K562 (cell line): ENCODE measurements at regions not wholly inside any gene's neighbourhood (a gene's known extent, or its start where the extent isn't known, plus 50 kb on each side); places are given as distances from the start of the nearest gene placed in this dataset.

ENCODE experiments used
- ATAC-seq: fragments of 200-7000 bp; cut with Tn5 transposase; 3 replicates; pipeline ENCODE4 v1.9.1; 2020; ENCODE audit warnings: moderate library complexity
- BruUV-seq: library from RNA; stranded (reverse); fragments of 400-500 nt; replicated peaks from 2 replicates; lab custom pipeline; 2021; lab: Mats Ljungman, UMichigan
- CTCF ChIA-PET: fragments of 300-600 bp; formaldehyde crosslinking; extraction: SDS; loops from one replicate; lab custom pipeline; 2021; ENCODE audit warnings: low intra/inter-chr PET ratio; lab: Yijun Ruan, JAX
- POLR2A ChIA-PET: fragments of 300-600, 350-650 bp; sonication (Branson Sonifier 250); formaldehyde crosslinking; extraction: SDS; loops from one replicate; lab custom pipeline; 2021; ENCODE audit warnings: antibody characterized with exemption, inconsistent platforms; lab: Yijun Ruan, JAX
- DNase-seq, 4 experiments: peaks; one replicate each; pipeline versions ENCODE4 v3.0.0 to v3.0.0-alpha.2; 2011 to 2018; ENCODE audit warnings: low spot score in 3 of 4, mixed read lengths in 3 of 4; ENCODE audit errors: extremely low read depth in 1 of 4
- FAIRE-seq: peaks from 2 replicates; lab custom pipeline; 2011; peaks lifted over from hg19 to GRCh38; lab: Jason Lieb, UNC
- H2AFZ ChIP-seq: 2 replicates; pipeline ENCODE4 v1.6.0; 2011; ENCODE audit warnings: low read depth, low read length, control low read depth, inconsistent platforms
- H3K27ac ChIP-seq: fragments of 200-600 bp; 3 replicates; pipeline ENCODE4 v1.8.0; 2011; ENCODE audit warnings: low read depth, mild to moderate bottlenecking, control low read depth, inconsistent platforms, low read length, moderate library complexity, mixed read lengths; ENCODE audit errors: extremely low read depth
- H3K27me3 ChIP-seq, 2 experiments: fragments of 300-600 bp in 1 of 2; 2 replicates in 1 of 2; 3 replicates in 1 of 2; pipeline versions ENCODE4 v1.6.0 to v1.8.0; 2011; ENCODE audit warnings: inconsistent platforms in 2 of 2, low read length in 2 of 2, mild to moderate bottlenecking in 1 of 2, mixed read lengths in 1 of 2, moderate library complexity in 1 of 2; ENCODE audit not compliant: control insufficient read depth in 2 of 2, insufficient read depth in 2 of 2
- H3K36me3 ChIP-seq: fragments of 300-600 bp; 3 replicates; pipeline ENCODE4 v1.8.0; 2011; ENCODE audit warnings: mild to moderate bottlenecking, low read length, inconsistent platforms; ENCODE audit not compliant: control insufficient read depth, insufficient read depth
- H3K4me1 ChIP-seq, 2 experiments: fragments of 200-600 bp in 1 of 2; replicated peaks in 1 of 2; 2 replicates in 1 of 2; 3 replicates in 1 of 2; pipeline versions ENCODE4 v1.5.1 to v1.8.0; 2011; ENCODE audit warnings: inconsistent platforms in 2 of 2, low read length in 2 of 2, mild to moderate bottlenecking in 1 of 2, mixed read lengths in 1 of 2, moderate library complexity in 1 of 2; ENCODE audit not compliant: control insufficient read depth in 2 of 2, insufficient read depth in 2 of 2
- H3K4me2 ChIP-seq: 2 replicates; pipeline ENCODE4 v1.6.1; 2011; ENCODE audit warnings: low read length, control low read depth, inconsistent platforms, mixed read lengths; ENCODE audit not compliant: insufficient read depth
- H3K4me3 ChIP-seq: fragments of 200-600 bp; sonication (generic), shearing (Covaris generic); 2 replicates; pipeline ENCODE4 v1.5.1; 2016; ENCODE audit warnings: control low read depth, inconsistent platforms
- H3K79me2 ChIP-seq: fragments of 200-600 bp; 3 replicates; pipeline ENCODE4 v1.8.0; 2011; ENCODE audit warnings: low read length, inconsistent platforms; ENCODE audit not compliant: control insufficient read depth, insufficient read depth
- H3K9ac ChIP-seq, 2 experiments: 2 replicates each; pipeline versions ENCODE4 v1.6.0 to v1.6.1; 2011; ENCODE audit warnings: low read depth in 2 of 2, low read length in 2 of 2, control low read depth in 1 of 2, inconsistent platforms in 1 of 2, mild to moderate bottlenecking in 1 of 2, mixed read lengths in 1 of 2; ENCODE audit not compliant: insufficient read depth in 1 of 2
- H3K9me1 ChIP-seq: one replicate; pipeline ENCODE4 v1.6.0; 2011; ENCODE audit warnings: inconsistent platforms, mild to moderate bottlenecking, low read length, moderate library complexity; ENCODE audit not compliant: control insufficient read depth, insufficient read depth
- H3K9me3 ChIP-seq: replicated peaks from 2 replicates; pipeline ENCODE4 v1.5.1; 2011; ENCODE audit warnings: low read depth, low read length, inconsistent platforms; ENCODE audit not compliant: control insufficient read depth, insufficient read depth
- H4K20me1 ChIP-seq: replicated peaks from 2 replicates; pipeline ENCODE4 v1.6.1; 2011; ENCODE audit warnings: low read length, inconsistent platforms, mixed read lengths; ENCODE audit not compliant: control insufficient read depth, insufficient read depth
- CCNT2 ChIP-seq: IDR thresholded peaks from 2 replicates; pipeline ENCODE4 v1.6.1; 2011; ENCODE audit warnings: borderline replicate concordance, low read depth, mild to moderate bottlenecking, moderate library complexity, mixed read lengths, low read length; ENCODE audit not compliant: insufficient read length; ENCODE audit errors: extremely low read depth
- CXXC5 ChIP-seq: fragments of 250-450 bp; sonication (Bioruptor Pico); IDR thresholded peaks from 2 replicates; pipeline ENCODE4 v1.8.0; 2022; ENCODE audit warnings: inconsistent platforms, mild to moderate bottlenecking, moderate library complexity
- DNMT1 ChIP-seq: fragments of 450-650 bp; IDR thresholded peaks from 2 replicates; pipeline ENCODE4 v1.6.1; 2016; ENCODE audit warnings: antibody characterized with exemption, mild to moderate bottlenecking
- FOS ChIP-seq: IDR thresholded peaks from 3 replicates; pipeline ENCODE4 v1.6.1; 2011; ENCODE audit not compliant: insufficient read length; ENCODE audit errors: extremely low read depth
- HNRNPL ChIP-seq: fragments of 200-400 bp; formaldehyde crosslinking; IDR thresholded peaks from 2 replicates; pipeline ENCODE4 v1.6.1; 2017; ENCODE audit warnings: low read depth, mild to moderate bottlenecking, low read length
- NR1H2 ChIP-seq: sonication (generic); formaldehyde crosslinking; IDR thresholded peaks from 2 replicates; pipeline ENCODE4 v1.4.0; 2020; ENCODE audit warnings: mild to moderate bottlenecking, missing genetic modification reagents
- ZFP30 ChIP-seq: fragments of 250-450 bp; sonication (Bioruptor Pico); IDR thresholded peaks from 2 replicates; pipeline ENCODE4 v1.8.0; 2022; ENCODE audit warnings: moderate library complexity, mild to moderate bottlenecking, inconsistent platforms, borderline replicate concordance
- ZNF507 ChIP-seq: conservative IDR thresholded peaks from 2 replicates; pipeline ENCODE4 v1.6.1; 2017; ENCODE audit warnings: missing genetic modification characterization, missing compliant biosample characterization
- WGBS: fragments of 100-300 bp; shearing (Covaris generic); methylation state at CpG from one replicate; pipeline ENCODE4 v1.1.6; 2016; ENCODE audit warnings: low coverage, mixed read lengths; ENCODE audit not compliant: insufficient coverage; ENCODE audit errors: missing lambda C conversion rate; 5-methylcytosine and 5-hydroxymethylcytosine counted together
- in situ Hi-C: fragments of 300-500 bp; cut with MboI; formaldehyde crosslinking; loops from 4 replicates; pipeline ENCODE4 v1.15.0; 2018; ENCODE audit warnings: inconsistent platforms, mixed read lengths
- intact Hi-C: fragments of 100-400 bp; cut with micrococcal nuclease; formaldehyde crosslinking; loops from 2 replicates; pipeline ENCODE4 v1.14.2; 2022
- TF ChIP-seq, protein P1 (sequence below), 2 experiments: fragments of 450-650 bp; IDR thresholded peaks; 2 replicates each; pipeline ENCODE4 v1.6.1; 2016
- TF ChIP-seq, protein P2 (sequence below): IDR thresholded peaks from 2 replicates; pipeline ENCODE4 v1.6.1; 2014; ENCODE audit warnings: antibody characterized with exemption
- TF ChIP-seq, protein P3 (sequence below): fragments of 450-650 bp; IDR thresholded peaks from 2 replicates; pipeline ENCODE4 v1.6.1; 2016; ENCODE audit warnings: low read depth, mild to moderate bottlenecking, moderate library complexity
- TF ChIP-seq, protein P4 (sequence below): IDR thresholded peaks from 3 replicates; pipeline ENCODE4 v1.6.1; 2011; ENCODE audit warnings: borderline replicate concordance, mild to moderate bottlenecking; ENCODE audit not compliant: insufficient read length, insufficient read depth

DNA sequence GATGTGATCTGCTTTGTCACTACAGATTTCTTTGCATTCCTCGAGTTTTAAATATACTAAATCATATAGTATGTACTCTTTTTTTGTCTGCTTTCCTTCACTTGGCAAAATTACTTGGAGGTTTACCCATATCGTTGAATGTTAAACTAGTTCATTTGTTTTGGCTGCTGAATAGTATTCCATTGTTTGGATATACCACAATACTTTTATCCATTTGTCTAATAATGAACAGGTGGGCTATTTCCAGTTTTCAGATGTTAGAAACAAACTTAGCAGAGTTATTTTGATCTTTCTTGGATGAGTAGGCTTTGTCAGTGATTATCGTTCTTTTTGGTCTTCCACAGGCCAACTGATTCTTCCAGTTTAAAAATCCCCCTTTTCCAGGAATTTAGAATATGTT is 154.0 kb upstream of the TGFBR2 start (continued):
- TF ChIP-seq HNRNPL = no peak
- TF ChIP-seq, protein P1, sequence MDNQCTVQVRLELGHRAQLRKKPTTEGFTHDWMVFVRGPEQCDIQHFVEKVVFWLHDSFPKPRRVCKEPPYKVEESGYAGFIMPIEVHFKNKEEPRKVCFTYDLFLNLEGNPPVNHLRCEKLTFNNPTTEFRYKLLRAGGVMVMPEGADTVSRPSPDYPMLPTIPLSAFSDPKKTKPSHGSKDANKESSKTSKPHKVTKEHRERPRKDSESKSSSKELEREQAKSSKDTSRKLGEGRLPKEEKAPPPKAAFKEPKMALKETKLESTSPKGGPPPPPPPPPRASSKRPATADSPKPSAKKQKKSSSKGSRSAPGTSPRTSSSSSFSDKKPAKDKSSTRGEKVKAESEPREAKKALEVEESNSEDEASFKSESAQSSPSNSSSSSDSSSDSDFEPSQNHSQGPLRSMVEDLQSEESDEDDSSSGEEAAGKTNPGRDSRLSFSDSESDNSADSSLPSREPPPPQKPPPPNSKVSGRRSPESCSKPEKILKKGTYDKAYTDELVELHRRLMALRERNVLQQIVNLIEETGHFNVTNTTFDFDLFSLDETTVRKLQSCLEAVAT (IDR thresholded peaks at IDR 0.05) = no peak

DNA sequence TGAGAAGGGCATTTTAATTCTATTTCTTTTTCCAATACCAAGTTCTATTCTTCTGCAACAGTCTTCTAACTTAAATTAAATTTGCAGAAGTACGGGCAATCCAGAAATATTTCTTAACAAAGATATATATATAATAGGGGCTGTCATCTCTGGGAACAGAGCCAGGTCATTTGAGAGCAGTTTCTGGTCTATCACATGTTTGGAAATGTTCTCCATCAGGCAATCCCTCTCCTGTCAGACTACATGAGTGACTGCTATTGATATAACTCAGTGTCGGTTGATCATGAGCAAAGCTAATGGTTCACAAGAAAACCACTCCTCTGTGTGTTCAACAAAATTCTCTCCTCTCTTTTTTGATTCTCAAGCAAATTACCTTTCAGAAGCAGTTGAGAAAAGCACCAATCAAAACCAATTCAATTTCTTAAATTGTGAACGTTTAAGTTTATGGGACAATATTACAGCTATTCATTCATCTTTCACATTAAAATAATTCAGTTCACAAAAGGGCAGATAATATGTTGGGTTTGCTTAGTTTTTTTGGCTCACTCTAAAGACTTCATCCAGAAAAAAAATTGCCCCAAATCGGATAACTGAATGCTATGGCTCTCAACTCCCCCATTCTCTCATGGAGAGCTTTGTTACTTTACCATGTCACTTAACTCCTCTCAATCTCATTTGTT is 152.9 kb upstream of the TGFBR2 start:
- FAIRE-seq (no peak), ATAC-seq (no peak), DNase-seq (no peak)
- Histone ChIP-seq H3K9me3 (no peaks in the 10 kb centered on the region), H3K9me1 (no peaks in the 10 kb centered on the region), H3K79me2 (no peaks in the 10 kb centered on the region), H3K36me3 (no peaks in the 10 kb centered on the region), H2AFZ (no peak overlapping the region), H3K27ac (no peak overlapping the region), H3K27me3 (no peaks in the 10 kb centered on the region), H3K4me1 (no peaks in the 10 kb centered on the region), H4K20me1 (no peaks in the 10 kb centered on the region), H3K4me3 (no peak overlapping the region), H3K4me2 (no peak overlapping the region), H3K9ac (no peak overlapping the region)
- no TSS peak for BruUV-seq
- intact Hi-C loops = no loop called here
- 2% methylated on average over 4 of the region's 4 CpGs for WGBS
- in situ Hi-C loops = no loop called here
- CTCF ChIA-PET = no interaction called here
- POLR2A ChIA-PET = no interaction called here
- no peak for TF ChIP-seq CCNT2
- no peak for TF ChIP-seq ZFP30 (CRISPR knock-in tag)
- no peak for TF ChIP-seq NR1H2
- no peak for TF ChIP-seq CXXC5
- TF ChIP-seq, protein P2, sequence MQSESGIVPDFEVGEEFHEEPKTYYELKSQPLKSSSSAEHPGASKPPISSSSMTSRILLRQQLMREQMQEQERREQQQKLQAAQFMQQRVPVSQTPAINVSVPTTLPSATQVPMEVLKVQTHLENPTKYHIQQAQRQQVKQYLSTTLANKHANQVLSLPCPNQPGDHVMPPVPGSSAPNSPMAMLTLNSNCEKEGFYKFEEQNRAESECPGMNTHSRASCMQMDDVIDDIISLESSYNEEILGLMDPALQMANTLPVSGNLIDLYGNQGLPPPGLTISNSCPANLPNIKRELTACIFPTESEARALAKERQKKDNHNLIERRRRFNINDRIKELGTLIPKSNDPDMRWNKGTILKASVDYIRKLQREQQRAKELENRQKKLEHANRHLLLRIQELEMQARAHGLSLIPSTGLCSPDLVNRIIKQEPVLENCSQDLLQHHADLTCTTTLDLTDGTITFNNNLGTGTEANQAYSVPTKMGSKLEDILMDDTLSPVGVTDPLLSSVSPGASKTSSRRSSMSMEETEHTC = no peak
- TF ChIP-seq, protein P3, sequence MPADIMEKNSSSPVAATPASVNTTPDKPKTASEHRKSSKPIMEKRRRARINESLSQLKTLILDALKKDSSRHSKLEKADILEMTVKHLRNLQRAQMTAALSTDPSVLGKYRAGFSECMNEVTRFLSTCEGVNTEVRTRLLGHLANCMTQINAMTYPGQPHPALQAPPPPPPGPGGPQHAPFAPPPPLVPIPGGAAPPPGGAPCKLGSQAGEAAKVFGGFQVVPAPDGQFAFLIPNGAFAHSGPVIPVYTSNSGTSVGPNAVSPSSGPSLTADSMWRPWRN = no peak
- TF ChIP-seq DNMT1 = no peak
- no peak for TF ChIP-seq FOS
- TF ChIP-seq, protein P4, sequence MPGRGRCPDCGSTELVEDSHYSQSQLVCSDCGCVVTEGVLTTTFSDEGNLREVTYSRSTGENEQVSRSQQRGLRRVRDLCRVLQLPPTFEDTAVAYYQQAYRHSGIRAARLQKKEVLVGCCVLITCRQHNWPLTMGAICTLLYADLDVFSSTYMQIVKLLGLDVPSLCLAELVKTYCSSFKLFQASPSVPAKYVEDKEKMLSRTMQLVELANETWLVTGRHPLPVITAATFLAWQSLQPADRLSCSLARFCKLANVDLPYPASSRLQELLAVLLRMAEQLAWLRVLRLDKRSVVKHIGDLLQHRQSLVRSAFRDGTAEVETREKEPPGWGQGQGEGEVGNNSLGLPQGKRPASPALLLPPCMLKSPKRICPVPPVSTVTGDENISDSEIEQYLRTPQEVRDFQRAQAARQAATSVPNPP = no peak
- TF ChIP-seq ZNF507 = no peak
